ENCODE measurements at regions not wholly inside any gene's neighbourhood (a gene's known extent, or its start where the extent isn't known, plus 50 kb on each side); places are given as distances from the start of the nearest gene placed in this dataset.

DNA sequence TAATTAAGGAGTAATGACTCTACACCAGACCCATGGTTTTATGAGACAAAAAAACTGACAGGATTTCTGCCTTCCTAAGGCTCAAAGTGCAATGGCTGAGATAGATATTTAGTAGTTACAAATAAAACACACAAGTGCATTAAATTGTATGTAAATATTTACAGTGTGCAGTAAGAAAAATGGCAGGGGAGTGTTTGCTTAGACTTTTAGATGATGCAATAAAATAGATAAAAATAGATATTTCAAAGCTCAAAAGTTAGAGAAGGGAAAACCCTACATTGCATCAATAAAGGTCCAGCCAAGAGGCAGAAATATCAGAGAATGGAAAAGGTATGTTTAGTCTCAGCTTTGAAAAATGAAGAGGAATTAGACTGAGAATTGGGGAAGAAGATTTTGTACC, 226.3 kb upstream of the FGGY start:
- TF ChIP-seq, protein P1, sequence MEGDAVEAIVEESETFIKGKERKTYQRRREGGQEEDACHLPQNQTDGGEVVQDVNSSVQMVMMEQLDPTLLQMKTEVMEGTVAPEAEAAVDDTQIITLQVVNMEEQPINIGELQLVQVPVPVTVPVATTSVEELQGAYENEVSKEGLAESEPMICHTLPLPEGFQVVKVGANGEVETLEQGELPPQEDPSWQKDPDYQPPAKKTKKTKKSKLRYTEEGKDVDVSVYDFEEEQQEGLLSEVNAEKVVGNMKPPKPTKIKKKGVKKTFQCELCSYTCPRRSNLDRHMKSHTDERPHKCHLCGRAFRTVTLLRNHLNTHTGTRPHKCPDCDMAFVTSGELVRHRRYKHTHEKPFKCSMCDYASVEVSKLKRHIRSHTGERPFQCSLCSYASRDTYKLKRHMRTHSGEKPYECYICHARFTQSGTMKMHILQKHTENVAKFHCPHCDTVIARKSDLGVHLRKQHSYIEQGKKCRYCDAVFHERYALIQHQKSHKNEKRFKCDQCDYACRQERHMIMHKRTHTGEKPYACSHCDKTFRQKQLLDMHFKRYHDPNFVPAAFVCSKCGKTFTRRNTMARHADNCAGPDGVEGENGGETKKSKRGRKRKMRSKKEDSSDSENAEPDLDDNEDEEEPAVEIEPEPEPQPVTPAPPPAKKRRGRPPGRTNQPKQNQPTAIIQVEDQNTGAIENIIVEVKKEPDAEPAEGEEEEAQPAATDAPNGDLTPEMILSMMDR (IDR thresholded peaks at IDR 0.05 in 8 of 11, conservative IDR thresholded peaks at IDR 0.05 in 3 of 11): no peak
- TF ChIP-seq POLR2AphosphoS5 (IDR thresholded peaks at IDR 0.05): no peak

Measured in spleen (tissue), 7 donors.